Occipital lobe (tissue), 1 donor: ENCODE measurements at regions not wholly inside any gene's neighbourhood (a gene's known extent, or its start where the extent isn't known, plus 50 kb on each side); places are given as distances from the start of the nearest gene placed in this dataset.
"Not testable (repeated sequence)": the region's sequence is repeated elsewhere in the genome, so short reads cannot be mapped to it uniquely, and the experiment has no call there.

ENCODE experiments used
- DNase-seq: peaks from one replicate; lab custom pipeline; 2025; lab: John Stamatoyannopoulos, UW

GRCh38 chr4:26174027-26174426 lies 146.8 kb upstream of the RBPJ start:
- no peak for DNase-seq

GRCh38 chr4:26175006-26175786 lies 145.6 kb upstream of the RBPJ start:
- no peak for DNase-seq

- DNase-seq, result no peak
Observed at GRCh38 chr4:26175905-26176470, 144.8 kb upstream of the RBPJ start.

- DNase-seq, result no peak
Observed at GRCh38 chr4:26176598-26177149, 144.1 kb upstream of the RBPJ start.

GRCh38 chr4:26178854-26179253 lies 142.0 kb upstream of the RBPJ start:
- no peak for DNase-seq

GRCh38 chr4:26179316-26179760 lies 141.5 kb upstream of the RBPJ start:
- no peak for DNase-seq

- no peak for DNase-seq
Observed at GRCh38 chr4:26181616-26182015, 139.2 kb upstream of the RBPJ start.

GRCh38 chr4:26183017-26183416 lies 137.8 kb upstream of the RBPJ start:
- DNase-seq, result no peak

- no peak for DNase-seq
Observed at GRCh38 chr4:26185436-26185835, 135.4 kb upstream of the RBPJ start.

DNA sequence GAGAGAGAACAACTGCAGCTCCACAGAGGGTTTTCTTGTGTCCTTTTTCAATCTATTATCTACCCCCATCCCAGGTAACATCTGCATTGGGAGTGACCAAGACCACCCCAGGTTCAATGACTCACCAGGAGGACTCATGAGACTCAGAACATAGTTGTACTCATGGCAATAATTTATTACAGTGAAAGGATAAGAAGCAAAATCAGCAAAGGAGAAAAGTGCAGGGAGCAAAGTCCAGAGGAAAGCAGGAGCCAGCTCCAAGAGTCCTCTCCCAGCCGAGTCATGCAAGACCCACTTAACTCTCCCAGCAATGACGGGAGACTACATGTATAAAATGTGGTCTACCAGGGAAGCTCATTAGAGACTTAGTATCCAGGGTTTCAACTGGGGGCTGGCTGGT lies 129.5 kb upstream of the RBPJ start:
- DNase-seq, result no peak

- no peak for DNase-seq
Observed at GRCh38 chr4:26192899-26193869, 127.6 kb upstream of the RBPJ start.

DNA sequence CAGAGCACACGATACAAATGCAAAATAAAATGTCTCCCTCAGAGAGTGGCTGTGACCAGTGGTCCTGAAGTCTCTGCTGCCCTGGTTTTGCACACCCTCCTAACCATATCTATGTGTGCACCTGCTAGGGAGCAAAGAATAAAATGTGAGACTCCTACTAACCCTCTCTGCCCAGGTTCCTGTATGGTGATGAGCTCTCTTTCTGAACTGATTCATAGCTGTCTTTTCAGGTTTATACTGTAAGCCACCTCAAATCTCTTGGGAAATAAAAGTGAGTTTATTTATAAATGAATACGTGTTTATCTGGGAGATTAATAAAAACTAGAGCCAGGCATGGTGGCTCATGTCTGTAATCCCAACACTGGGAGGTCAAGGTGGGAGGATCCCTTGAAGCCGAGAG lies 126.0 kb upstream of the RBPJ start:
- no peak for DNase-seq

- no peak for DNase-seq
Observed at GRCh38 chr4:26196567-26196966, 124.2 kb upstream of the RBPJ start.

GRCh38 chr4:26197018-26197779 lies 123.6 kb upstream of the RBPJ start:
- no peak for DNase-seq

DNA sequence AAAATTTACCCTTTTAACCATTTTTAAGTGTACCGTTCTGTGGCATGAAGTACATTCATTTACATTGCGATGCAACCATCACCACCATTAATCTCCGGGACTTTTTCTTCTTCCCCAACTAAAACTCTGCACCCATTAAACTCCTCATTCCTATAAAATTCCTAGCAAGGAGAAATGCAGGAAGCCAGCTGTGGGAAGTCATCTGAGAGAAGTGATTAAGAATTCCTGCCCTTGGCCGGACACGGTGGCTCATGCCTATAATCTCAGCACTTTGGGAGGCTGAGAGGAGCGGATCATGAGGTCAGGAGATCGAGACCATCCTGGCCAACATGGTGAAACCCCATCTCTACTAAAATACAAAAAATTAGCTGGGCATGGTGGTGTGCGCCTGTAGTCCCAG lies 121.9 kb upstream of the RBPJ start:
- DNase-seq, result not testable (repeated sequence)

- no peak for DNase-seq
Observed at GRCh38 chr4:26199596-26199995, 121.2 kb upstream of the RBPJ start.

DNA sequence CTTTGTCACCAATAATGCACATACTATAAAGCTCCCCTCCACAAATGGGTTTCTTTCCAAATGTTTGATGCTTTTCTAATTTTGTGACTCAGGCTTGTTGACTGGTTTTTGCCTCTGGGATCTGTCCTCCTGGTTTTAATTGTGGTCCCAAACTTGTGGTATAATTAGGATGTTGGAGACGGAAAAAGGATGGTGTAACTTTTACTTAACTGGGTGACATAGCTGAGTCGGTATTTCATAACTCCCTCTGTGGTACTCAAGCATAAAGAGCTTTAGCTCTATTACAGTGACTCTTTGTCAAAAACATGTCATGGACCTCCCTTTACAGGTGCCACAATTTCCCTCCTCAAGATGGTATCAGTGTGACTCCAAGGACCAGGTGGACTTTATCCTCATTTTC lies 119.7 kb upstream of the RBPJ start:
- no peak for DNase-seq

DNA sequence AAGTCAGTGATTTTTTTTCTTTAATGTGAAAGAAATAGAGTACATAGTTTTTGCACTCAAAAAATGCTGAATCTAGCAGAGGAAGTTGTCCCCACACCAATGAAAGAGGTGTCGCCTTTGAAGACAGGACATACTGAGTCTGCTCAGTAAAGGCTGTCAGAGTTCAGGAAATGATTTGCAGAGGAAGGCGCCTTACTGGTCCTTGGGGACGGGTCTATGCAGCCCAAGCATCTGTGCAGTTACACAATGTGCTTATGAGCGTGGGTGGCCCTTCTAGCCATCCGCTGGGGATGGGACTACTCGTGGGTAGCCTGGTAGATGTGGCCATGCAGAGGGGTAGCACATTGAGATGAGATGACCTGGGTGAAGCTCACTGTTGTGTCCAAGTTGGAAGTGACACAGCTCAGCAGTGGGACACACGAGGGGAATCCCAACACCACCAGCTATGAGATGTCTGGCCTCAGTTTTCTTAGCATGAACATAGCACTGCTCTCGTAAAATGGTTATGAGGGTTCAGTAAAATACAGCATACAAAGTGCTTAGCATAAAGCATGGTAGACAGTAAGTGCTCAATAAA lies 116.5 kb upstream of the RBPJ start:
- no peak for DNase-seq

GRCh38 chr4:26204911-26205370 lies 115.9 kb upstream of the RBPJ start:
- DNase-seq, result no peak

DNA sequence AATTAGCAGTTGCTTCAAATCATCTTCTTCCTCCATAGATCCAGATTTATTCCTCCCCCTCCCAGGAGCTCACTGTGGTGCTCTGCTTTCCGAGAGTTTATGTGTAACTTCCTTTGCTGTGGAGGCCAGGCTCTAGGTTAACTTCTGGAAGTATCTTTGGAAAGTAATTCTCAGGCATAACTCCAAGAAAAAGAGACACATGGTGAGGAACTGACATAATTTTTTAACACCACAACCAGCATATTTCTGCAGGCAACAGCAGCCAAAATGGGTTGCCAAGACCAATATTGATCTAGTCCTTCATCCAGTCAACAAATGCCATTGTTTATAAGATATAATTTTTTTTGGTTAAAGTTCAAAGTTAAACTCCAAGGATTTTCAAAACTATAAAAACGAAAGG lies 114.5 kb upstream of the RBPJ start:
- no peak for DNase-seq

- DNase-seq, result no peak
Observed at GRCh38 chr4:26206999-26207398, 113.8 kb upstream of the RBPJ start.
